M059J (cell line): ENCODE measurements at regions not wholly inside any gene's neighbourhood (a gene's known extent, or its start where the extent isn't known, plus 50 kb on each side); places are given as distances from the start of the nearest gene placed in this dataset.

ENCODE experiments used
- DNase-seq: peaks from one replicate; pipeline ENCODE4 v3.0.0-alpha.2; 2012; ENCODE audit warnings: low read depth

DNA sequence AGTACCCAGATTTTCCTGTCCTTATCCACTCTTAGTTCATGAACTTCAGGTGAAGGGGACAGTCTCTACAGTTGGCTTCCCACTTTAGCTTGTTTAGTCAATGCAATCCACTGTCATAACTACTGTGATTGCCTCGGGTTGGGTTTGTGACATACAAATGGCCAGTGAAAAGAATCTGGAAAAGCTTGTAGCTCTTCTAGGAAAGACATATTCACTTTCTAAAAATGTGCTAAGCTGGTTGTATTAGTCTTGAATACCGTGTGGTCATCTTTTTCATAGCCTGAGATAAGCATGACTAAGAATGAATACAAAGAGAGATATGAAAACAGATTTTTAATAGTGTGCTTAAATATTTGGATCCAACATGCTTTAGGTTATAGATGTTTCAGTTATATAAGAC lies 1443.5 kb upstream of the IGFBP7 start:
- no peak for DNase-seq

- no peak for DNase-seq
Observed at GRCh38 chr4:58553031-58553430, 1442.8 kb upstream of the IGFBP7 start.

DNA sequence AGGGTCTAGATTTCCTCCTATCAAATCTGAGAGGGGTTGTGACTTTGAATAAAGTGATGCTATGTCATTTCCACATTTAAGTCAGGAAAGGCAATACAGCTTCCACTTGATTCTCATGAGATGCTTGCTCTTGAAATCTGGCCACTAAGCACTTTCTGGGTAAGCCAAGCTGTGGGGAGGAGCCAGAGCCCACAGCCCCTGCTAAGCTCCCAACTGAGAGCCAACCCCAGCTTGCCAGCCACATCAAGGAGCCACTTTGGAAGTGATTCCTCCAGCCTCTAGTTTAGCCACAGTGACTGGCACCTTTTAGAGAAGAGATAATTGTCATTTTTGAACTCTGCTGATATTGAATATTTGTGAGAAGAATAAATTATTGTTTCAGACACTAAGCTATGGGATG lies 1441.5 kb upstream of the IGFBP7 start:
- DNase-seq, result no peak

GRCh38 chr4:58543465-58543864 lies 1433.3 kb upstream of the IGFBP7 start:
- DNase-seq, result no peak

DNA sequence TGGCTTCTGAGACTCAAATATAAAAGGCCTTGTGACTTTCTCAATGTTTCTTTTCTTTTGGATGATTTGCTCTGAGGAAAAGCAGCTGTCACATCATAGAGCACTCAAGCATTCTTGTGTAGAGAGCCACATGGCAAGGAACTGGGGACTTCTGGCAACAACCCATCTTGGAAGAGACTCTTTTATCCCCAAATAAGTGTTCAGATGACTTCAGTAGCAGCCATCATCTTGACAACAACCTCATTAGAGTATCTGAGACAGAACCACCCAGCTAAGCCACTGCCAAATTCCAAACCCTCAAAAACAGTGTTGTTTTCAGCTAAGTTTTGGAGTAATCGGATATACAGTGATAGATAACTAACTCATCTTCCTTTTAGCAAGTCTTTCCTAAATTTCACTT lies 1431.7 kb upstream of the IGFBP7 start:
- no peak for DNase-seq

- no peak for DNase-seq
Observed at GRCh38 chr4:58522765-58523382, 1412.7 kb upstream of the IGFBP7 start.

DNA sequence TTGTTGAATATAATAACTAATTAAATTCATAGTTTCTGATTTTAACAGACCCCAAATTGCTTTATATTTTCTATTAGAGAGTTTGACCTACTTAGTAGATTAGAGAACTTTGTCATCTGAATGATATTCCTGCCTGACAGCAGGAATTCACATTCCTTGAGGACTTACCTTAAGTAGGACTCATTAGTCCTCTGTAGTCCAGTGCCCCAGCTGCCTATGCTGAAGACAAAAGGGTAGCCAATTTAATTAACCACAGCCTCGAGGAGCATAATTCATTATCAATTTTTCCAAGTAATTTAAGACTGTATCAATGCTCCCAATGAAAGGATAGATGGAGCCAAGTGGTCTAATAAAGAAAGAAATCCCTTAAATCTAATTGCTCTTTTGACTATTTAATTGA lies 1405.0 kb upstream of the IGFBP7 start:
- DNase-seq, result no peak

- DNase-seq, result no peak
Observed at GRCh38 chr4:58514299-58514698, 1404.1 kb upstream of the IGFBP7 start.

DNA sequence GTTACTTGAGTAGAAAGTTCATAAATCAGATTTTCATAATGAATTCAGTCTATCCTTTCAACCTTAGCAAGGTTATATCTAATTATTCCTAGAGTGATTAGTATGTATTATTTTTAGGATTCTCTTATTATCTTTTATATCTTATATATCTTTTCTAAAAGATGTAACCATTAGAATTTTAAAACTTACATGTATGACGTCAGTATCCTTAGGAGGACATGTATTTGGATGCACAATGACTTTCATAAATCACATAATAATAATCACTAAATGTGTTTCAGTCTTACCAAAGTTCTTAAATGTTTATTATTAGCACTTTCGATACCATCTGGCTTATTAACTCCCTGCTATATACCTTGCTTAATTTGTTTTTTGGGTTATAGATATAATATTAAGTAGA lies 1400.5 kb upstream of the IGFBP7 start:
- DNase-seq, result no peak

GRCh38 chr4:58507079-58507478 lies 1396.9 kb upstream of the IGFBP7 start:
- no peak for DNase-seq

- DNase-seq, result no peak
Observed at GRCh38 chr4:58502839-58503238, 1392.7 kb upstream of the IGFBP7 start.

- DNase-seq, result no peak
Observed at GRCh38 chr4:58499182-58499581, 1389.0 kb upstream of the IGFBP7 start.

GRCh38 chr4:58491620-58492019 lies 1381.4 kb upstream of the IGFBP7 start:
- no peak for DNase-seq

GRCh38 chr4:58477950-58478349 lies 1367.8 kb upstream of the IGFBP7 start:
- no peak for DNase-seq

- no peak for DNase-seq
Observed at GRCh38 chr4:58477513-58477912, 1367.3 kb upstream of the IGFBP7 start.

- DNase-seq, result no peak
Observed at GRCh38 chr4:58475097-58475496, 1364.9 kb upstream of the IGFBP7 start.

GRCh38 chr4:58465031-58465430 lies 1354.8 kb upstream of the IGFBP7 start:
- no peak for DNase-seq

- no peak for DNase-seq
Observed at GRCh38 chr4:58456727-58457384, 1346.7 kb upstream of the IGFBP7 start.

- no peak for DNase-seq
Observed at GRCh38 chr4:58453956-58454355, 1343.8 kb upstream of the IGFBP7 start.

DNA sequence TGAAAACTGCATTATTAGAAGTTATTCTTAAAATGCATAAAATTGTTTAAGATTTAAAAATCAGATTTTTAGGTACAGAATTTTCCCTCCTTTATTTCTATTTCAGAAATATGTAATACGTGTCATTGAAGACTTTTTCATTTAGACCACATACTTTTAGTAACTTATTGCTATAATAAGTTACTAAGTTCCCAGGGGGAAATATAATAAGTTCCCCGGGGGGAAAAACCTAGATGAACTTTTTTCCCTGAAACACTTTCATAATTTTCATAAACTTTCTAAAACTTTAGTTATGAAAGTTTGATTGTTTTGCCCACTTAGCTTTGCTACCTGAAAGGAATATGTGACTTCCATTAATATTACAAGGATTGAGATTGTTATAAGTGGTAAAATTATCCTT lies 1341.5 kb upstream of the IGFBP7 start:
- DNase-seq, result no peak

DNA sequence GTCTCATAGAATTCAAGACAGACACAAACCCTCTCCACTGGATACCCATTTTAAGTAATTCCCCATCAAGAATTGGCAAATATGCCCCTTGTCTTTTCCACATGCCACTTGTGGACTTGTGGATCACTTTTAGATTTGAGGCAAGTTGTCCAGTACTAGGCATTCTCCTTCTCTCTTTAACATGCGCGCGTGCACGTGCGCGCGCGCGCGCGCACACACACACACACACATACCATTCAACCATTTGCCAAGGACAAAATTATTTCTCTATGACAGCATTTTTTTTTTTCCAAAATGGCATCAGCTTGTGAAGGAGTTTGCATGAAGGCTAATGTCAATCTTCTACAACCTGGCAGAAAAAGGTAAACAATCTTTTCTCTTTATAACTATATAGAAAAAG lies 1325.7 kb upstream of the IGFBP7 start:
- DNase-seq, result no peak

DNA sequence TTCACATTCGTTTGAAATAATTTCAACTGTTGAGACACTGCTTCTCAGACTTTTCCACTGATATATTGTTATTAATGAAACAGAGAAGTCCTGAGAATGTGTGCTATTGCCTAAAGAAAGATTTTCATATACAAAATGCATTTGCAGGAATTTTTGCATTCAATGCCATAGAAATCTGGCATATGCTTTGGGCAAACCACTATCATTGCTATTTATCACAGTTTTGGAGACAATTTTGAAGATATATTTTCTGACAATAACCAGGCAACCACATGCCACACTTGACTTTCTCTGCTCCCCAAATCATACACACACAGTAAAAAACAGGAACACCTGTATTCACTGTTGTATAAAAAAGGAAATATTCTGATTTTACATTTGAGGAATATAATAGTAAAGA lies 1303.7 kb upstream of the IGFBP7 start:
- no peak for DNase-seq

GRCh38 chr4:58411904-58412303 lies 1301.7 kb upstream of the IGFBP7 start:
- DNase-seq, result no peak

- no peak for DNase-seq
Observed at GRCh38 chr4:58406762-58407161, 1296.6 kb upstream of the IGFBP7 start.
